ENCODE measurements at regions not wholly inside any gene's neighbourhood (a gene's known extent, or its start where the extent isn't known, plus 50 kb on each side); places are given as distances from the start of the nearest gene placed in this dataset.

GRCh38 chr2:43029186-43029585, 197.2 kb downstream of the ZFP36L2 start:
- TF ChIP-seq CTCF (conservative IDR thresholded peaks at IDR 0.05), result no peak
- TF ChIP-seq EZH2 (IDR thresholded peaks at IDR 0.05; ENCODE audit: low read depth), result no peak

Measured in PC-9 (cell line).